Activated T-cell treated with anti-CD3 and anti-CD28 coated beads, Interleukin-2, amount 50 U/mL, for 4 hours (primary cell): ENCODE measurements at regions not wholly inside any gene's neighbourhood (a gene's known extent, or its start where the extent isn't known, plus 50 kb on each side); places are given as distances from the start of the nearest gene placed in this dataset.

Experiments
- ATAC-seq, 2 donors: fragments of 200-7000 bp; cut with Tn5 transposase; one replicate each; pipeline ENCODE4 v1.10.0; 2021
- DNase-seq: peaks from one replicate; pipeline ENCODE4 v3.0.0-alpha.2; 2020
- H3K27me3 Mint-ChIP-seq: one replicate; pipeline ENCODE4 v1.8.0; 2021; ENCODE audit warnings: low read depth, mixed read lengths
- H3K36me3 Mint-ChIP-seq: one replicate; pipeline ENCODE4 v1.8.0; 2022; ENCODE audit warnings: mixed read lengths; ENCODE audit not compliant: insufficient read depth
- H3K4me1 Mint-ChIP-seq: one replicate; pipeline ENCODE4 v1.8.0; 2021; ENCODE audit warnings: low read depth, mixed read lengths
- H3K4me3 Mint-ChIP-seq: one replicate; pipeline ENCODE4 v1.8.0; 2021; ENCODE audit warnings: mild to moderate bottlenecking, moderate library complexity, mixed read lengths
- H3K9me3 Mint-ChIP-seq: one replicate; pipeline ENCODE4 v1.8.0; 2021; ENCODE audit warnings: mixed read lengths

DNA sequence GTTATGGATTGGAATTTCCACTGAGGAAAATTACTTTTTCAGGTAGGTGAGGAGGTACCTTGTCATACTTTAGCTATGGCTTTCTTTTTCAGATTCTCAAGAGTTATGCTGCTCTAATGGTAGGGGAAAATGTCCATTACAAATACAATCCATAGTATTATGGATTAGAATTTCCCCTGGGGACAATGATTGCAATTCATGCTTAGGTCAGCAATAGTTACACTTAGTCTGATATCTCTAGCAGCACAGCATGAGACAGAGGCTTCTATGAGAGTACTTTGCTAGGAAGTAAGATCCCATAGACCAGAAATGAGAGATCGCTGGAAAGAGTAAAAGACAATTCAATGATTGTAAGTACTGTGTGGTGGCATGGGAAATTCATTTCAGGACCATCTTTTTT is 949.5 kb upstream of the CDH8 start:
- Mint-ChIP-seq H3K4me1 (no peaks in the 10 kb centered on the region), H3K9me3 (peaks cover 13% of the 10 kb centered on the region), H3K27me3 (no peaks in the 10 kb centered on the region), H3K36me3 (no peaks in the 10 kb centered on the region), H3K4me3 (no peak overlapping the region)
- ATAC-seq = no peak
- DNase-seq = no peak

GRCh38 chr16:62978451-62978850 is 942.2 kb upstream of the CDH8 start:
- H3K4me3 Mint-ChIP-seq = no peak overlapping the region

GRCh38 chr16:62977876-62978275 is 941.6 kb upstream of the CDH8 start:
- DNase-seq (no peak), ATAC-seq (no peak)
- Mint-ChIP-seq H3K27me3 (no peaks in the 10 kb centered on the region), H3K4me1 (no peaks in the 10 kb centered on the region), H3K36me3 (no peaks in the 10 kb centered on the region), H3K9me3 (peaks cover 28% of the 10 kb centered on the region), H3K4me3 (no peak overlapping the region)

More at GRCh38 chr16:62978451-62978850, 942.2 kb upstream of the CDH8 start:
- Mint-ChIP-seq H3K36me3 (no peaks in the 10 kb centered on the region), H3K27me3 (no peaks in the 10 kb centered on the region), H3K4me1 (no peaks in the 10 kb centered on the region), H3K9me3 (peaks cover 27% of the 10 kb centered on the region)
- DNase-seq (no peak), ATAC-seq (no peak)

- no peak for DNase-seq
- no peaks in the 10 kb centered on the region for H3K36me3 Mint-ChIP-seq
- no peak overlapping the region for H3K4me3 Mint-ChIP-seq
- peaks cover 28% of the 10 kb centered on the region for H3K9me3 Mint-ChIP-seq
- no peaks in the 10 kb centered on the region for H3K4me1 Mint-ChIP-seq
- no peak for ATAC-seq
- no peaks in the 10 kb centered on the region for H3K27me3 Mint-ChIP-seq
Measured at GRCh38 chr16:62974424-62974823, 938.2 kb upstream of the CDH8 start.

GRCh38 chr16:62970851-62971250 is 934.6 kb upstream of the CDH8 start:
- DNase-seq (no peak), ATAC-seq (no peak)
- H3K4me1 Mint-ChIP-seq = no peaks in the 10 kb centered on the region
- H3K36me3 Mint-ChIP-seq = no peaks in the 10 kb centered on the region
- no peaks in the 10 kb centered on the region for H3K27me3 Mint-ChIP-seq
- H3K9me3 Mint-ChIP-seq = peaks cover 19% of the 10 kb centered on the region
- H3K4me3 Mint-ChIP-seq = no peak overlapping the region

GRCh38 chr16:62969711-62970318 is 933.6 kb upstream of the CDH8 start:
- no peaks in the 10 kb centered on the region for H3K27me3 Mint-ChIP-seq
- DNase-seq = no peak
- H3K9me3 Mint-ChIP-seq = peaks cover 14% of the 10 kb centered on the region
- no peaks in the 10 kb centered on the region for H3K4me1 Mint-ChIP-seq
- no peak for ATAC-seq
- no peak overlapping the region for H3K4me3 Mint-ChIP-seq
- H3K36me3 Mint-ChIP-seq = no peaks in the 10 kb centered on the region

DNA sequence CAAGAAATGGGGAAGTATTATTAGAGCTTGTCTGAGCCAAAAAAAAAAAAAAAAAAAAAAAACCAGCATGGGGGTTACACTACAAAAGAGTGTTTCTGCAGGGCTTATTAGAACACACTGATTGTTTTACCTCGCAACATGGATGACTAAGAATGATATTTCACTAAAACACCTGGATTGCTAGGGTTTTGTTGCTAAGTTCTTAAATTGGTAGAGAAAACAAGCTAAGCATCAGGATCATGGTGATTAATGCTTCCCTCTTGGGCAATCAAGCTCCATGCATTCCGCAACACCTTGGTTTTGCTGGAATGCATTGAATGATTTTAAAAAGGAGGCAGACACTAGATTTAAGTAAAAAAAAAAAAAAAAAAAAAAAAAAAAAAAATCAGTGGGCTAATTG is 931.4 kb upstream of the CDH8 start:
- no peaks in the 10 kb centered on the region for H3K27me3 Mint-ChIP-seq
- H3K9me3 Mint-ChIP-seq = peaks cover 18% of the 10 kb centered on the region
- no peak overlapping the region for H3K4me3 Mint-ChIP-seq
- ATAC-seq = no peak
- no peaks in the 10 kb centered on the region for H3K4me1 Mint-ChIP-seq
- DNase-seq = no peak
- no peaks in the 10 kb centered on the region for H3K36me3 Mint-ChIP-seq

DNA sequence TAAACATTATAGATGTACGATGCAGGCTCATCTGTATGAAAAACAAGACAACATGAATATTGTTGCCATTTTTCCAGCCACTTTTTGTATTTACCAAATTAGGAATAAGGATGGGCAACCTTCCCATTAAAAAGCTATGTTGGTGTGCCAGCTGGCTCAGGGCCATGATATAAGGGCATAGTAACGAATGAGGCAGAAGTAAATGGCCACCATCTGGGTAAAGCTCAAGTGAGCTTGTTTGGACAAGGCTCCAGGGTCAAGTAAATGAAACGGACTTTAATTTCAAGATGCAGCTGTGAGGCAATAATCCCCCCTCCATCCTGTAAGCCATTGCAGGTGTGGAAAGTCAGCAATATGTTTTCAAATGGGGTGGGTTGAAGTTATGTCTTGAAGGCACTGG is 930.9 kb upstream of the CDH8 start:
- no peaks in the 10 kb centered on the region for H3K27me3 Mint-ChIP-seq
- H3K9me3 Mint-ChIP-seq = peaks cover 18% of the 10 kb centered on the region
- ATAC-seq (no peak), DNase-seq (no peak)
- H3K36me3 Mint-ChIP-seq = no peaks in the 10 kb centered on the region
- no peaks in the 10 kb centered on the region for H3K4me1 Mint-ChIP-seq
- H3K4me3 Mint-ChIP-seq = no peak overlapping the region

GRCh38 chr16:62966626-62967025 is 930.4 kb upstream of the CDH8 start:
- Mint-ChIP-seq H3K9me3 (peaks cover 23% of the 10 kb centered on the region), H3K4me3 (no peak overlapping the region), H3K4me1 (no peaks in the 10 kb centered on the region), H3K27me3 (no peaks in the 10 kb centered on the region), H3K36me3 (no peaks in the 10 kb centered on the region)
- DNase-seq (no peak), ATAC-seq (no peak)

- no peak for ATAC-seq
- Mint-ChIP-seq H3K4me1 (no peaks in the 10 kb centered on the region), H3K36me3 (no peaks in the 10 kb centered on the region), H3K4me3 (no peak overlapping the region), H3K27me3 (no peaks in the 10 kb centered on the region), H3K9me3 (peaks cover 23% of the 10 kb centered on the region)
- DNase-seq = no peak
Measured at GRCh38 chr16:62965831-62966230, 929.6 kb upstream of the CDH8 start.

GRCh38 chr16:62963846-62964245 is 927.6 kb upstream of the CDH8 start:
- DNase-seq = no peak
- Mint-ChIP-seq H3K4me3 (no peak overlapping the region), H3K27me3 (no peaks in the 10 kb centered on the region)

GRCh38 chr16:62955033-62955349 is 918.8 kb upstream of the CDH8 start:
- Mint-ChIP-seq H3K4me1 (no peaks in the 10 kb centered on the region), H3K9me3 (peaks cover 14% of the 10 kb centered on the region), H3K27me3 (no peaks in the 10 kb centered on the region), H3K36me3 (no peaks in the 10 kb centered on the region), H3K4me3 (no peak overlapping the region)
- DNase-seq = no peak
- no peak for ATAC-seq

More at GRCh38 chr16:62963846-62964245, 927.6 kb upstream of the CDH8 start:
- Mint-ChIP-seq H3K36me3 (no peaks in the 10 kb centered on the region), H3K4me1 (no peaks in the 10 kb centered on the region), H3K9me3 (peaks cover 23% of the 10 kb centered on the region)
- ATAC-seq = no peak

GRCh38 chr16:62954144-62955032 is 918.1 kb upstream of the CDH8 start:
- H3K4me3 Mint-ChIP-seq = no peak overlapping the region
- no peaks in the 10 kb centered on the region for H3K27me3 Mint-ChIP-seq
- no peaks in the 10 kb centered on the region for H3K4me1 Mint-ChIP-seq
- ATAC-seq (no peak), DNase-seq (no peak)
- peaks cover 15% of the 10 kb centered on the region for H3K9me3 Mint-ChIP-seq
- no peaks in the 10 kb centered on the region for H3K36me3 Mint-ChIP-seq

DNA sequence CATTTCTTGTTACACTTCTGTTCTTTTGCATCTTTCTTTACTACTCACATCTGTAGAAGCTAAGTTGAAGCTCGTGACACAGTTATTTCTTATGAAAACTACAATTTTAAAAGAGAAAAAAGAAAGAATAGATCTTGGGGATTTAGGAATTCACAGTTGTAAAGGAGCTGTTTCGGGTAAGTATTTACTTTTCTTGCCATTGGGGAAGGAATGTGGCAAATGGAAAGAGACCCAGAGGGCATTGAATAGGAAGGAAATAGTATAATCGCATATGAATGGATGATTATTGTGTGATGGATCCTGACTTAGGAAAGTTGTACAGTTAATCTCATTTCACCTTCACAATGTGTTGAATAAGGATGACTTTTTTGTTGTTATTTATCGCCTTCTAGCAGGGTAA is 914.1 kb upstream of the CDH8 start:
- DNase-seq (no peak), ATAC-seq (no peak)
- H3K4me3 Mint-ChIP-seq = no peak overlapping the region
- peaks cover 30% of the 10 kb centered on the region for H3K9me3 Mint-ChIP-seq
- H3K4me1 Mint-ChIP-seq = no peaks in the 10 kb centered on the region
- H3K27me3 Mint-ChIP-seq = no peaks in the 10 kb centered on the region
- H3K36me3 Mint-ChIP-seq = no peaks in the 10 kb centered on the region

DNA sequence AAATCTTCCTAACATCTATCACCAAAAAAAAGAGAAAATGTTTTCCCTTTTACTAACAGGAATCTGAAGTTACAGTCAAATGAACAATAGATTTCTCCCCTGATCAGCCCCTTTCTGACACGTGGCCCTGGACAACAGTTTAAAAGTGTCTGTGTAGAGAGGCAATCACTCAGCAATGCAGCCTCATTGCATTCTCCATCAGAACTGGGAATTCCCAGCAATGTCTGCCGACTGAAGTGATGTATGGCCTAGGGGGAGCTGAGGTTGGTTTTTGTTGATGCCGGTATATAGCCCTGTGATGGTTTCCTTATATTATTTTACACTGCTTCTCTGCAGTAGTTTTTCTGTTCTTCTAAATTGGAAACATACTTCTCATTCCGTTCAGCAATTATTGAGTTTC is 904.3 kb upstream of the CDH8 start:
- DNase-seq = no peak
- H3K27me3 Mint-ChIP-seq = no peaks in the 10 kb centered on the region
- no peak overlapping the region for H3K4me3 Mint-ChIP-seq
- H3K9me3 Mint-ChIP-seq = peaks cover 19% of the 10 kb centered on the region
- no peaks in the 10 kb centered on the region for H3K4me1 Mint-ChIP-seq
- ATAC-seq = no peak
- H3K36me3 Mint-ChIP-seq = no peaks in the 10 kb centered on the region
